ENCODE measurements at regions not wholly inside any gene's neighbourhood (a gene's known extent, or its start where the extent isn't known, plus 50 kb on each side); places are given as distances from the start of the nearest gene placed in this dataset.

GRCh38 chr13:110032969-110033368 lies 246.6 kb upstream of the IRS2 start:
- TF ChIP-seq CTCF (IDR thresholded peaks at IDR 0.05): no peak
- TF ChIP-seq POLR2A (IDR thresholded peaks at IDR 0.05): no peak
- no peak for TF ChIP-seq POLR2AphosphoS5 (IDR thresholded peaks at IDR 0.05)
